DND-41 (cell line): ENCODE measurements at regions not wholly inside any gene's neighbourhood (a gene's known extent, or its start where the extent isn't known, plus 50 kb on each side); places are given as distances from the start of the nearest gene placed in this dataset.

ENCODE experiments used
- ATAC-seq: fragments of 200-7000 bp; cut with Tn5 transposase; 3 replicates; pipeline ENCODE4 v1.9.1; 2021; ENCODE audit warnings: low read depth; ENCODE audit not compliant: insufficient read depth
- DNase-seq: peaks from one replicate; pipeline ENCODE4 v3.0.0-alpha.2; 2020
- H2AFZ ChIP-seq: 2 replicates; pipeline ENCODE4 v1.6.0; 2012; ENCODE audit warnings: low read depth, low read length
- H3K27ac ChIP-seq: 2 replicates; pipeline ENCODE4 v1.5.1; 2012; ENCODE audit warnings: low read length, inconsistent platforms
- H3K27me3 ChIP-seq: fragments of 200-600 bp; sonication (generic); 2 replicates; pipeline ENCODE4 v1.6.0; 2012; ENCODE audit warnings: low read length, mild to moderate bottlenecking, inconsistent platforms; ENCODE audit not compliant: insufficient read depth, poor library complexity
- H3K36me3 ChIP-seq: 2 replicates; pipeline ENCODE4 v1.5.1; 2012; ENCODE audit warnings: low read length, inconsistent platforms; ENCODE audit not compliant: insufficient read depth
- H3K4me1 ChIP-seq: 2 replicates; pipeline ENCODE4 v1.5.1; 2012; ENCODE audit warnings: mild to moderate bottlenecking, low read length; ENCODE audit not compliant: insufficient read depth
- H3K4me2 ChIP-seq: 2 replicates; pipeline ENCODE4 v1.6.0; 2012; ENCODE audit warnings: mild to moderate bottlenecking, moderate library complexity, low read length, inconsistent platforms; ENCODE audit not compliant: insufficient read depth
- H3K4me3 ChIP-seq, 2 experiments: fragments of 200-600 bp in 1 of 2; shearing (Covaris generic) in 1 of 2; 2 replicates each; pipeline ENCODE4 v1.5.1; 2012 to 2016; ENCODE audit warnings: inconsistent platforms in 2 of 2, low read length in 2 of 2, mild to moderate bottlenecking in 2 of 2, low read depth in 1 of 2, moderate library complexity in 1 of 2
- H3K79me2 ChIP-seq: 2 replicates; pipeline ENCODE4 v1.6.0; 2012; ENCODE audit warnings: low read length, inconsistent platforms; ENCODE audit not compliant: insufficient read depth
- H3K9ac ChIP-seq: 2 replicates; pipeline ENCODE4 v1.6.0; 2012; ENCODE audit warnings: low read depth, mild to moderate bottlenecking, inconsistent platforms, low read length, moderate library complexity
- H3K9me3 ChIP-seq: 2 replicates; pipeline ENCODE4 v1.5.1; 2012; ENCODE audit warnings: low read length, moderate library complexity, mild to moderate bottlenecking, inconsistent platforms; ENCODE audit not compliant: insufficient read depth, severe bottlenecking
- H4K20me1 ChIP-seq: 2 replicates; pipeline ENCODE4 v1.6.0; 2012; ENCODE audit warnings: low read length; ENCODE audit not compliant: insufficient read depth
- CTCF ChIP-seq: IDR thresholded peaks from 2 replicates; pipeline ENCODE4 v1.5.1; 2012; ENCODE audit warnings: borderline replicate concordance, low read length, moderate library complexity, mild to moderate bottlenecking; ENCODE audit not compliant: poor library complexity, severe bottlenecking; ENCODE audit errors: extremely low read depth
- EZH2 ChIP-seq: IDR thresholded peaks from 3 replicates; pipeline ENCODE4 v1.6.1; 2012; ENCODE audit warnings: borderline replicate concordance, low read depth, mild to moderate bottlenecking, moderate library complexity, low read length, inconsistent platforms; ENCODE audit not compliant: severe bottlenecking

DNA sequence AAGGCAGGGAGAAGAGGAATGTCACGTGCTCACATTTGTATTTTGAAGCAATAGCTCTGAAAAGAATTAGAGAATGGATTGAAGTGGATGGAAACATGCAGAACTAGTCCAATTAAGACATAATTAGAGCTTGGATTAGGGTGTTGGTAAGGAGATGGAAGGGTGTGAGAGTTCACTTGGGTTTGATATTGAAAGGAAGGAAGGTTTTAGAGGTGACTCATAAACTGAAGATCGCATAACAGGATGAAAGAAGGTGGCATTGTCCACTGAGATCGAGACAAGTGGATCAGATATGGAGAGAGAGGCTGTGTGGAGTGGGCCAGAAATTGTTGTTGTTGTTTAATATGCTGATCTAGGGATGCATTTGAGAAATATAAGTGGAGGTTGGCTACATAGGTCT lies 244.0 kb upstream of the SMIM31 start:
- TF ChIP-seq CTCF (no peak), EZH2 (no peak)
- no peak for DNase-seq
- no peaks in the 10 kb centered on the region for H3K79me2 ChIP-seq

GRCh38 chr4:164512124-164512523 lies 241.8 kb upstream of the SMIM31 start:
- H3K27ac ChIP-seq = no peak overlapping the region
- DNase-seq = no peak

More for the DNA sequence above, 244.0 kb upstream of the SMIM31 start:
- Histone ChIP-seq H3K27ac (no peak overlapping the region), H4K20me1 (no peaks in the 10 kb centered on the region), H3K27me3 (no peaks in the 10 kb centered on the region), H3K4me3 (no peak overlapping the region), H3K4me1 (no peaks in the 10 kb centered on the region), H3K9ac (no peak overlapping the region), H2AFZ (no peak overlapping the region), H3K36me3 (no peaks in the 10 kb centered on the region), H3K9me3 (no peaks in the 10 kb centered on the region), H3K4me2 (no peak overlapping the region)
- ATAC-seq = no peak

GRCh38 chr4:164514765-164515164 lies 239.2 kb upstream of the SMIM31 start:
- no peaks in the 10 kb centered on the region for H3K79me2 ChIP-seq
- no peaks in the 10 kb centered on the region for H3K27me3 ChIP-seq
- no peak overlapping the region for H3K9ac ChIP-seq
- H3K36me3 ChIP-seq = no peaks in the 10 kb centered on the region
- H2AFZ ChIP-seq = no peak overlapping the region
- H4K20me1 ChIP-seq = no peaks in the 10 kb centered on the region
- H3K4me2 ChIP-seq = no peak overlapping the region
- no peak overlapping the region for H3K27ac ChIP-seq
- TF ChIP-seq EZH2 (no peak), CTCF (no peak)
- no peaks in the 10 kb centered on the region for H3K9me3 ChIP-seq
- H3K4me3 ChIP-seq = no peak overlapping the region
- ATAC-seq = no peak
- no peak for DNase-seq
- H3K4me1 ChIP-seq = no peaks in the 10 kb centered on the region

More at GRCh38 chr4:164512124-164512523, 241.8 kb upstream of the SMIM31 start:
- no peak overlapping the region for H3K9ac ChIP-seq
- no peaks in the 10 kb centered on the region for H3K9me3 ChIP-seq
- no peaks in the 10 kb centered on the region for H3K36me3 ChIP-seq
- no peak for ATAC-seq
- H4K20me1 ChIP-seq = no peaks in the 10 kb centered on the region
- H3K79me2 ChIP-seq = no peaks in the 10 kb centered on the region
- H3K4me1 ChIP-seq = no peaks in the 10 kb centered on the region
- no peaks in the 10 kb centered on the region for H3K27me3 ChIP-seq
- H3K4me2 ChIP-seq = no peak overlapping the region
- H2AFZ ChIP-seq = no peak overlapping the region
- TF ChIP-seq EZH2 = no peak
- TF ChIP-seq CTCF = no peak
- H3K4me3 ChIP-seq = no peak overlapping the region

DNA sequence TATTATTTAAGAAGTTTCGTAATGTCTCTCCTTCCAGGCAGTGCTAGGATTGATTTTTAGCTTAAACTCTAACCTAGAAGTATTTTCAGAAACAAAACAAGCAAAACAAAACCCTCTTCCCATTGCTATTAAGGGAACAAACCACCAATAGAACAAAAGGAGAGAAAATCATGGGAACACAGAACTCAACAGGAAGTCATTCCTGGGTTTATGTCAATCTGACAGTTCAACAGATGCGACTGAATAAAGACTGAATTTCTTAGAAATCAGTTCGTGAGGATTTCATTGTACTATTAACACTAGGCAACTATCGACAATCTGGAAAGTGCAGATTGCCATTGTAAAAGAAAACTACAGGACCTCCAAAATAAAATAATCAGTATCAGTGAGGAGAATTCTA lies 229.1 kb upstream of the SMIM31 start:
- no peaks in the 10 kb centered on the region for H3K9me3 ChIP-seq
- H3K4me1 ChIP-seq = no peaks in the 10 kb centered on the region
- no peak overlapping the region for H3K9ac ChIP-seq
- ATAC-seq (no peak), DNase-seq (no peak)
- H2AFZ ChIP-seq = no peak overlapping the region
- TF ChIP-seq CTCF = no peak
- TF ChIP-seq EZH2 = no peak
- H3K4me2 ChIP-seq = no peak overlapping the region
- no peaks in the 10 kb centered on the region for H3K36me3 ChIP-seq
- H4K20me1 ChIP-seq = no peaks in the 10 kb centered on the region
- H3K79me2 ChIP-seq = no peaks in the 10 kb centered on the region
- no peaks in the 10 kb centered on the region for H3K27me3 ChIP-seq
- H3K4me3 ChIP-seq = no peak overlapping the region
- no peak overlapping the region for H3K27ac ChIP-seq
